ENCODE measurements at regions not wholly inside any gene's neighbourhood (a gene's known extent, or its start where the extent isn't known, plus 50 kb on each side); places are given as distances from the start of the nearest gene placed in this dataset.

DNA sequence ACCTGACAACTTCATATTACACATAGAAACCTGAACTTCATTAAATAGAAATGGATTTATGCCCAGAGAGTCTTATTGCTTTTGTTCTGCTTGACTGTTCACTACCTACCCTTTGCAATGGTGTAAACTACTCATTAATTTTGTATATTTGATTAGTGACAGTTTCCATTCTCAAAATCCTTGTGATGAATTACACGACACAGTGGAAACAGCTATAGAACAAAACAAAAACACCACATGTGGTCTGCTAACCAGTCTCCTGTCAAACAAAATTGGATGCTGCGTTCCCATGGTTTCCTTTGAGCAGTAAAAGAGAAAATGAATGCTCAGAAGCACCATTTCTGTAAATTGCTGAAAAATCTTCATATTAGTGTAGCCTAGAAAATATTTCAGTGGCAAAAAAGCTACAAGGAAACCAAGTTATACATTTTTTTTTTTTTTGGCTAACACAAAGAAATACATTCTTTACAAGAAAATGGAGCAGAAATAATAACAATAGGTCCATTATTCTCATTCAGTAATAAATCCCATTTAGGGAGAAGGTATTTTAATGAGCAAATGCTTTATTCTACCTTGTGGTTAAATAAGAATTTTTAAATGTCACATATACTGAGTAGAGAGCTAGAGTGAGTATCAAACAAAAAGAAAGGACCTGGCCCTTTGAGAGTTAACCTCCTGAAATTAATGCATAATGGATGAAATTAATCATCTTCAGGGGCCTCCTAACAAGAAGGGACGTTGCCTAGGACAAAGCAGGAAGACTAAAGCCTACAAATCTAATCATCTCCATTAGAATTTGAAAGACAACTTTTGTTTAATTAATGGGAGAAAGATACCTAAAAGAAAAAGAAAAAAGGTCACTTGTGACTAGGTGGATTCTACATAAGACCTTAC, 355.1 kb upstream of the ZC3H15 start:
- intact Hi-C loops (cut with DNase I) = no loop called here
- WGBS, 2 donors = 81 to 86% methylated on average over 3 of the region's 3 CpGs
- Histone ChIP-seq H3K36me3 (no peaks in the 10 kb centered on the region), H3K27ac (no peak overlapping the region), H3K4me1 (peaks cover 0 to 19% (median 0%) of the 10 kb centered on the region in 9 donors), H3K27me3 (no peaks in the 10 kb centered on the region), H3K9me3 (no peaks in the 10 kb centered on the region), H3K4me3 (no peak overlapping the region)
- ATAC-seq = no peak
- TF ChIP-seq, protein P1, sequence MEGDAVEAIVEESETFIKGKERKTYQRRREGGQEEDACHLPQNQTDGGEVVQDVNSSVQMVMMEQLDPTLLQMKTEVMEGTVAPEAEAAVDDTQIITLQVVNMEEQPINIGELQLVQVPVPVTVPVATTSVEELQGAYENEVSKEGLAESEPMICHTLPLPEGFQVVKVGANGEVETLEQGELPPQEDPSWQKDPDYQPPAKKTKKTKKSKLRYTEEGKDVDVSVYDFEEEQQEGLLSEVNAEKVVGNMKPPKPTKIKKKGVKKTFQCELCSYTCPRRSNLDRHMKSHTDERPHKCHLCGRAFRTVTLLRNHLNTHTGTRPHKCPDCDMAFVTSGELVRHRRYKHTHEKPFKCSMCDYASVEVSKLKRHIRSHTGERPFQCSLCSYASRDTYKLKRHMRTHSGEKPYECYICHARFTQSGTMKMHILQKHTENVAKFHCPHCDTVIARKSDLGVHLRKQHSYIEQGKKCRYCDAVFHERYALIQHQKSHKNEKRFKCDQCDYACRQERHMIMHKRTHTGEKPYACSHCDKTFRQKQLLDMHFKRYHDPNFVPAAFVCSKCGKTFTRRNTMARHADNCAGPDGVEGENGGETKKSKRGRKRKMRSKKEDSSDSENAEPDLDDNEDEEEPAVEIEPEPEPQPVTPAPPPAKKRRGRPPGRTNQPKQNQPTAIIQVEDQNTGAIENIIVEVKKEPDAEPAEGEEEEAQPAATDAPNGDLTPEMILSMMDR (IDR thresholded peaks at IDR 0.05) = no peak
- no peak for DNase-seq

DNA sequence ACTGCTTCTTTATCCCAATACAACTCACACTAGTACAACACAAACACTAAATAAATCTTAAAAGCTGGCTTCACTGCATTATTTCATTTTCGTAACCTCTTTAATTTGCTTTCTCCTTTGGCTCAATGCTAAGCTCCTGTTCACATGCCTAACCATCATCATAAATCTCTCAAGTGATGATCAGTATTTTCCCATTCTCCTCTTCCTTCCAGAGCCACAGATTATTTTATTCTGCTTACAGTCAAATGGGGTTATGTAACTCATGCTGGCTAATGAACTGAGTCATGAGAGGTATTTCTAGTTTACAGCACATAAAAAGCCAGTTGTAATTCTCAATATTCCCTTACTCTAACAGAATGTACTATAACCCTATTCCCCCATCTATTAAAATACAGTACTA, 350.4 kb upstream of the ZC3H15 start:
- 91 to 99% methylated on average over 1 of the region's 1 CpG for WGBS, 2 donors

DNA sequence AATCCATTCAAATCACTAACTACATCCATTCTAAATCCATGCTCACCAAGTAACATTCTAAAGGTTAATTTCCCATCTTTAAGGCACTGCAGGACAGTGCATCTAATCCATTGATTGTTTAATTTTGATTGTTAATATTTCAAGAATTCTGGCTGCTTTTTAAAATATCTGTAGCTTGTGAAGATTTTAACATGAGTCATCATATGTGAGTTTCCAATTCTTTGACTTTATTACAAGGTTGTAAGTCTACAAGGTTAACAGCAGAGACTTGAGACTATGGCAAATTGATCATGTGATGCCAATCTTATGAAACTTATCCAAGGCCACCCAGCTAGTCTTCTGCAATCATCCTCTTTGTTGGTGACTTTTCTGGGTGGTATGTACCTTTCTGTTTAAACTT, 349.2 kb upstream of the ZC3H15 start:
- ATAC-seq (no peak), DNase-seq (no peak)
- Histone ChIP-seq H3K9me3 (no peaks in the 10 kb centered on the region), H3K36me3 (no peaks in the 10 kb centered on the region), H3K4me1 (no peaks in the 10 kb centered on the region), H3K27me3 (no peaks in the 10 kb centered on the region), H3K4me3 (no peak overlapping the region), H3K27ac (no peak overlapping the region)
- intact Hi-C loops (cut with DNase I) = no loop called here
- TF ChIP-seq, protein P1 (IDR thresholded peaks at IDR 0.05) = no peak

More for the DNA sequence above, 350.4 kb upstream of the ZC3H15 start:
- Histone ChIP-seq H3K27me3 (no peaks in the 10 kb centered on the region), H3K9me3 (no peaks in the 10 kb centered on the region), H3K4me3 (no peak overlapping the region), H3K4me1 (peaks cover 0 to 2% (median 0%) of the 10 kb centered on the region in 9 donors), H3K36me3 (no peaks in the 10 kb centered on the region), H3K27ac (no peak overlapping the region)
- TF ChIP-seq, protein P1 (IDR thresholded peaks at IDR 0.05) = no peak
- no peak for DNase-seq
- ATAC-seq = no peak
- intact Hi-C loops (cut with DNase I) = no loop called here

DNA sequence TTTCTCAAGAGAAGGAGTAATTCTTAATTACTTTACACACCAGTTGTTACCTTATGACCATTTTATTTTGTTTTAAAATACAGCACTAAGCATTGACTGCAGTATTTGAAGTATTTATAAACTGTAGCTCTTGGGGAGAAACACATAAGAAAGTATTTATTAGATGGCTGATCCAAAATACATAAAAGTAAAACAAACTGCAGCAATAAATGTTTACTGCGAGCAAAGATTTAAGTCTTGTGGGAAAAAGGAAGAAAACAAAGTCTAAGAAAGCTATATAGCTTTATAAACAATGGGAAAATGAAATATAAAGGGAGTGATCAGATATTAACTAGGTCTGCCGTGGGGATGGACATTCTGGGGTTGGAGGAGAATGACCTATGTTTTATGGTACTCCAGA, 347.2 kb upstream of the ZC3H15 start:
- no peak overlapping the region for H3K4me3 ChIP-seq
- intact Hi-C loops (cut with DNase I) = no loop called here
- no peaks in the 10 kb centered on the region for H3K9me3 ChIP-seq
- WGBS, 2 donors = 90 to 94% methylated on average over 2 of the region's 2 CpGs
- TF ChIP-seq, protein P1 (IDR thresholded peaks at IDR 0.05) = no peak
- H3K4me1 ChIP-seq = no peaks in the 10 kb centered on the region
- DNase-seq (no peak), ATAC-seq (no peak)
- no peaks in the 10 kb centered on the region for H3K27me3 ChIP-seq
- no peaks in the 10 kb centered on the region for H3K36me3 ChIP-seq
- no peak overlapping the region for H3K27ac ChIP-seq
